AG08396 (cell line): ENCODE measurements at regions not wholly inside any gene's neighbourhood (a gene's known extent, or its start where the extent isn't known, plus 50 kb on each side); places are given as distances from the start of the nearest gene placed in this dataset.
A peak's percentile ranks its signal among the peaks of the same experiment; 100 is the strongest.
"Not testable (repeated sequence)": the region's sequence is repeated elsewhere in the genome, so short reads cannot be mapped to it uniquely, and the experiment has no call there.

Experiments
- DNase-seq: peaks from one replicate; pipeline ENCODE4 v3.0.0; 2012; ENCODE audit warnings: low spot score, mixed read lengths

GRCh38 chr15:95658799-95659198, 671.7 kb upstream of the NR2F2 start:
- DNase-seq, result no peak

GRCh38 chr15:95659656-95660055, 670.8 kb upstream of the NR2F2 start:
- DNase-seq, result no peak

DNA sequence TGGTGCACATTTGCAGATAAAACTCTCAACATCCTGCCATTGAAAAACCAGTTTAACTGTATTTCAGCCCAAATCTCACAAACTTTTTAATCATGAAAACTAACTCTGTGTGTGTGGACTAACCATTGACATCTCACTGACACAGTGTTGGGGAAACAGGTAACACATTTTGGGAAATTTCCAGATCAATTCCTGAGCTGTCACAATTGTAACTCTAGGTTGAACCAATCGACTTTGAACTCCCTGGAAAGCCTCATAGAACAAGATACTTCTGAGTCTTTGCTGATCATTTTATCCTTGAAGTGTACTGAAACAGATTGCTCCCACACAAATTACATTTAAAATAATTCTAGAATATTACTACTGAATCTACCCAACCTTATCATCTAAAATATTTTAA, 667.9 kb upstream of the NR2F2 start:
- DNase-seq, result no peak

DNA sequence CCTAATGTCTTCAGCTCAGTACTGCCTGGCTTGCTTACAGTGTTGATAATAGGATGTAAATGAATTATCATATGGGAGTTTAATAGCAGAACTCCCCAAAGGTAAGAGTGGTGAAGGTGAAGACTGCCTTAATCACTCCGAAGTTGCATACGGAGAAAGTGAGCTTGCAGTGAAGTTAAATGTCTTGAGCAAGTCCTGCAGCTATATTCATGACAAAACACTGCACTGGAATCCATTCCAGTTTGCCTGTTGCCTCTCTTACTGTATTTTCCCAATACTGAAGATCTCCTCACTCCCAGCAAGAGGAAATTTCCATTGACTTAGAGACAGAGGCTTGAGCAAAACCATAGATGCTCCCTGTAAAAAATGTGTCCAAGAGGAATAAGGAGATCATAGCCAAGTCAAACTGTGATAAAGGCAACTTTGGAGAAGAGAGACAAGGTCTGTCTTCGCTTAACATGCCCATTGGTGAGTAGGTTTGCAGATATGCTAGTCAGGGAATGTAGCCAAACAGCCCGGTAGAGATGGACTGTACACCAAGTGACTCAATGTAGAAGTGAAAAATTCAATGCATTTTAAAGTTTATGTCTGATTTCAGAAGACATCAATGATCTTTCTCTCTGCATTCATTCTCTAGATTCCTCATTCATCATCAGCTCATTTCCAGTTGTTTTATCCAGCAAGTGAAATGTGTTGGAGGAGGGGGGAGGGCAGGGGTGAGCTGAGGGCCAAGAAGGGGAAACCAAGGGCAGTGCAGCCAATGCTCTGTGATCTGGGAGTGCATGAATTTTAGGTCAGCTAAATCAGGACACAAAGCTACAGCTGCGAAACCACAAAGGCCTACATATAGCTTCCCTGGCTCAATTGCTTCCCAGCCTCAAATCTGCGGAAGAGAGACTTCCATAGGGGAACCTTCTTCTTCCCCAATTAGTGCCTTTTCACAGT, 667.1 kb upstream of the NR2F2 start:
- DNase-seq, result peak; percentile 47

DNA sequence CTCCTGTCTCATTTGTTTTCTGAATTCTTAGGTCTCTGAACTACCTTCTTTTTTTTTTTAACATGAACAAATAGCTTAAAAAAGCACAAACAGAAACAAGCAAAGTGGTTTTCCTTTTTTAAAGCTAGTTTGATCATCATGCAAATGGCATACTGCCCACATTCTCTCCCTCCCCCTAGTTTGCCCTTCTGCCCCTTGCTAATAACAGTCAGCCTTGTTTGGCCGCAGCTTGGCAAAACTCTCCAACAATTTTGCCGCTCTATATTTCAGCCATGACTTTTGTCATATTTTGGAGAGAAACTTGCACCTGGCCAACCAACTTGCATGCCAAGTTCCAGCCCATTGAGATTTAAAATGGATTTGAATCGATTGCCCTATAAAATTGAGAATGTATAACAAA, 666.0 kb upstream of the NR2F2 start:
- no peak for DNase-seq

GRCh38 chr15:95669146-95669922, 661.2 kb upstream of the NR2F2 start:
- DNase-seq, result peak; percentile 20

DNA sequence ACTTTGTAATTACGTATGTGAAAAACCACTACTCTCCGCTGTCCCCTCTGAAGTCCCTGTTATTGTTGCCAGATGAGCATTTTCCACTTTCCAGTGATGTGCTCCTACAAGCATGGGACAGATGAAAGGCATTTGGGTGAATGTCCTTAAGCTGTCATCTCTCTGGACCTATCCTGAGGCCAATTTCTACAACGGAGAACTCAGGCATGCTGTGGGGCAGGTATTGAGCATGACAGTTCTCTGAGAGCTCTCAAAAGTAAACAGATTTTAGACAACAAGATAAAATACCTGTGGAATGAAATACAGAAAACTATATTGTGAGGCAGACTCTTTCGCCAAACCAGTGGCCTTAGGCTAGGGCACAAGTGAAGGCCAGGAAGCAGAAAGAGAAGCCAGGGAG, 656.5 kb upstream of the NR2F2 start:
- no peak for DNase-seq

- DNase-seq, result no peak
Measured at GRCh38 chr15:95676500-95676899, 654.0 kb upstream of the NR2F2 start.

DNA sequence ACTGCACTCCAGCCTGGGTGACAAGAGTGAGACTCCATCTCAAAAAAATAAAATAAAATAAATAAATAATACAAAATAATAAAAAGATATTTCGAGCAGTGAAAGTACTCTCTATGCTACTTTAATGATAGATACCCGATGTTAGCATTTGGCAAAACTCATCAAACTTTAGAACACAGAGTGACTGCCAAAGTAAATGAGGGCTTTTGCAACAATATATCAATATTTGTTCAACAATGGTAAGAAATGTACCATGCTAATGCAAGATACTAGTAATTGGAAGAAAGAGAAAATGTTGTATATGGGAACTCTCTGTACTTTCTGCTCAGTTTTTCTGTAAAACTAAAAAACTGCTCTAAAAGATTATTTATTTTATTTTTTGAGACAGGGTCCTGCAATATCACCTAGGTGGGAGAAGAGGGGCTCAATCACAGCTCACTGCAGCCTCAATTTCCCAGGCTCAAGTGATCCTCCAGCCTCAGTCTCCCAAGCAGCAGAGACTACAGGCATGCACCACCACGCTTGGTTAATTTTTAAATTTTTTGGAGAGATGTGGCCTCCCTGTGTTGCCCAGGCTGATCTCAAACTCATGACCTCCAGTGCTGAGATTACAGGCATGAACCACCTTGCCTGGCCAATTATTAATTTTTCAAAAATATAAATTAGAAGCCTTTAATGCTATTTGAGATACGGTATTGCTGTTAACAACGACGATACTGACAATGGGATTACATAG, 650.5 kb upstream of the NR2F2 start:
- DNase-seq, result no peak

GRCh38 chr15:95680728-95681127, 649.8 kb upstream of the NR2F2 start:
- DNase-seq, result no peak

DNA sequence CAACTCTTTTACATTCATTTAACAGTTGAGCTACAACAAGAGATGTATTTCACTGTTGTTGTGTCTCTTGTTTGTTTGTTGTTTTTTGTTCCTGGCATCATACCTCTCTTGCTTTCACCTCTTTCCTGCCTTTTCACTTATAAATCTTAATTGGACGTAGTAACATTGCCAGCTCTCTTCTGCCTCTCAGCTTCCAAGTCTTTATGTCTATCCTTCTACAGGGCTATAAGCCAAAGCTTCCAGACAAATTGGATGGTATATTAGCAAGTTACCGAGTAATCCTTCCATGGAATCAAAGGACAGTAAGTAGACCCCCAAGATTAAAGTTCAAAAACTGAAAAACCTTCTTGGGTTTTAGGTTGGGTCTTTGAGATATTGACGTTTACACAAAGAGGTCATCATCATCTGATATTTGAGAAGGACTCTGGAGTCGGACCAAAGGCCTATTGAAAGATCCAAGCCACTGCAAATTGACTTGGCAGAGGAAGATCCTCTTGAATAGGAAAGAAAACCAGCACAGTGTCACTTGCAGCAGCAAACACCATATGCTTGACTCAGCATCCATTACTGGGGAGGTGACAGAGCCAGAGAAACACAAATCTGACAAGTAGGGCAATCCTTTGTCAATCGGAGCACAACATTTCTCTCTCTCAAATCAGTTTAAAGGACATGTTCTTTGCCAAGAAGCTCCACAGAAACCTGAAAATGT, 648.5 kb upstream of the NR2F2 start:
- DNase-seq, result no peak

GRCh38 chr15:95684126-95684525, 646.4 kb upstream of the NR2F2 start:
- DNase-seq, result no peak

GRCh38 chr15:95684693-95685115, 645.8 kb upstream of the NR2F2 start:
- DNase-seq, result peak; percentile 48

GRCh38 chr15:95687061-95687460, 643.4 kb upstream of the NR2F2 start:
- no peak for DNase-seq

DNA sequence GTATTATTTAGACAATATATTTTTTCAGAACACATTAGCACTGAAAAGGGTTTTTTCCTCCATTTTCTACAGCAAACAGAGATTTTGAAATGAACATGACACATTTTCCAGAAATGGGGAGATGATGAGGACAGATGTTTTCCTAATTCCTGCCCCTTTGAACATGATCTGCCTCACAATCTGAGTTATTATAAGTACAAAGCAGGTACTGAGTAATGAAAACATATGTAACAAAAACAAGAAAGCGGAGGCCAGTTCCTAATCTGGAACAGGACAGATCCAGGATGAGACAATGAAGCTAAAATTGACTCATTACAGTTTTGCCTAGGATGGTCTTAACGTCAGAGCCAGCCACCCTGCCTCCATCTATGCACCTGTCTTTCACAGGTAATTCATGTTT, 642.8 kb upstream of the NR2F2 start:
- DNase-seq, result no peak

DNA sequence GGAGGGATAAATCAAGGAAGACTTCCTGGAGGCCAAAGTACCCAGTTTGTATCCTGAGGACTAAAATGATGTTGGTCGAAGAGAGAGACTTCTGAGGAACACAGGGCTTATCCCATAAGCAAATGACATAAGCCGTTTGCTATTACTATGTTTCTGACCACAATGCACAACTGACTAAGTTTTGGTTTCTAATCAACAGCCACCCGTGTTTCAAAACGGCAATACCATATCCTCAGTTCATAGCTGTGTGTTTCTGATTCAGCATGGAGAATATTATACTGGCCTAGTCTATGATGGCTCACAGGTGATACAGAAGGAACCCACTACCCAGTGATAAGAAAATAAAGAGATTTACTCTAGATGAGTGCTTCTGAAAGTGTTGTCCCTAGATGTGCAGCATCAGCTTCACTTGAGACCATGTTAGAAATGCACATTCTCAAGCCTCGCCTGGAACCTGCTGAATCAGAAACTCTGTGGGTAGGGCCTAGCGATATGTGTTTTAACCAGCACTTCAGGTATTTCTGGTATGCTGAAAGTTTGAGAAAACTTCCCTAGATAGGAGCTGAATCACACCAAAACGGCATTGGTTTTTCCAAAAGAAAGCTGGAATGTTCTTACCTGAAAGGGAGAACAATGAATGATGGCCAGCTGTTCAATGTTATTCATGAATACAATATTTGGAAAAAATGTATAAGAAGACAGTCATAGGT, 639.7 kb upstream of the NR2F2 start:
- DNase-seq, result no peak

GRCh38 chr15:95693917-95694316, 636.6 kb upstream of the NR2F2 start:
- no peak for DNase-seq

DNA sequence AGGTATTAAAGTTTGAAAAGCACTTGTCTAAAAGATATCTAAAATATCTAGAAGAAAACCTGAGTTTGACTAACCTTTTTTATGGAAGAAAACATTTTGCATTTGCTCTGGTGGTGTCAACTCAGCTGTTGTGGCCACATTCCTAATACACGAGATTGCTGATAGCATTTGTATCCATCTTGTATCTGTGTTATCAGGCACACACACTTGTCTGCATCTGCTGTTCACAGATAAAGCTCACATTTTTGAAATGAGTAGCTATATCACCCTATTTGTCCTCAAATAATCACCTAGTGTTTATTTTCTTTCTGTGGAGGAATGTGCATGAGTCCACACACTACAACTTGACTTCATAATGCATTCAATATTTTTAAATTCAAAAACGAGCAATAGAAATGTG, 632.3 kb upstream of the NR2F2 start:
- no peak for DNase-seq

DNA sequence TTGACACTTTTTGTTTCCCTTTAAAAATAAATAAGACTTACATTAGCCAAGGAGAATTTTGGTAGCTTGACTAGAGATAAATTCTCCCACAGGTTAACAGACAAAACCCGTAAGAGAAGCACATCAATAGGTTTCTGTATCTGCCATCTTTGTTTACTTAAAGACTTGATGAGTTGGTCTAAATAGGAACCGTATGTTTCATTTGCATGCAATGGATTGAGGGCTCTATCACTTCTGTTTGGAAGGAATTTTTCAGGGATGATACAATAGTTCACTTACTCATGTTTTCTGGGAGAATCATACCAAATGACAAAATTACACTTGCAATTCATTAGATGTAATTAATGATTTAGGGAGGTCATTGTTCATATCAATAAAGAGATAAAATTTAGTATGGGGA, 631.5 kb upstream of the NR2F2 start:
- no peak for DNase-seq

- DNase-seq, result no peak
Measured at GRCh38 chr15:95699578-95699977, 630.9 kb upstream of the NR2F2 start.

DNA sequence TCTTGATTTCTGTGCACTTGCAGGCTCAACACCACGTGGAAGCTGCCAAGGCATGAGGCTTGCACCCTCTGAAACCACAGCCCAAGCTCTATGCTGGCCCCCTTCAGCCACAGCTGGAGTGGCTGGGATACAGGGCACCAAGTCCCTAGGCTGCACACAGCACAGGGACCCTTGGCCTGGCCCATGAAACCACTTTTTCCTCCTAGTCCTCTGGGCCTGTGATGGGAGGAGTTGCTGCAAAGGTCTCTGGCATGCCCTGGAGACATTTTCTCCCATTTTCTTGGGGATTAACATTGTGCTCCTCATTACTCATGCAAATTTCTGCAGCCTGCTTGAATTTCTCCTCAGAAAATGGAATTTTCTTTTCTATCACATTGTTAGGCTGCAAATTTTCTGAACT, 629.8 kb upstream of the NR2F2 start:
- not testable (repeated sequence) for DNase-seq
